T-cell (primary cell): ENCODE measurements at regions not wholly inside any gene's neighbourhood (a gene's known extent, or its start where the extent isn't known, plus 50 kb on each side); places are given as distances from the start of the nearest gene placed in this dataset.

Experiments
- ATAC-seq, 4 experiments: fragments of 200-7000 bp in 3 of 4; fragments of 150-1000 bp in 1 of 4; cut with Tn5 transposase; replicated peaks in 1 of 4; 1 replicate in 3 of 4; 2 replicates in 1 of 4; pipeline ENCODE4 v1.10.0; 2021; ENCODE audit warnings: moderate library complexity in 3 of 4, mild to moderate bottlenecking in 2 of 4, moderate number of reproducible peaks in 1 of 4
- CTCF ChIA-PET, 2 donors: fragments of 300-600 bp; sonication (Branson Sonifier 250); formaldehyde crosslinking; loops; one replicate each; lab custom pipeline; 2022; ENCODE audit warnings: antibody characterized with exemption in 2 of 2; lab: Charles Lee
- POLR2A ChIA-PET, 2 donors: fragments of 300-600 bp; sonication (Branson Sonifier 250); formaldehyde crosslinking; loops; one replicate each; lab custom pipeline; 2022; ENCODE audit warnings: antibody characterized with exemption in 2 of 2; lab: Charles Lee
- DNase-seq, 35 experiments: peaks; one replicate each; pipeline versions ENCODE4 v3.0.0 to v3.0.0-alpha.2; 2013 to 2023
- H3K27ac ChIP-seq: one replicate; pipeline ENCODE4 v1.5.1; 2013; ENCODE audit warnings: low read length
- H3K27me3 ChIP-seq, 2 experiments: replicated peaks in 1 of 2; 1 replicate in 1 of 2; 2 replicates in 1 of 2; pipeline versions ENCODE4 v1.6.1 to v1.7.0; 2013; ENCODE audit warnings: low read length in 1 of 2, mixed read lengths in 1 of 2; ENCODE audit not compliant: control insufficient read depth in 2 of 2, insufficient read depth in 2 of 2; ENCODE audit errors: extremely low read depth in 1 of 2
- H3K36me3 ChIP-seq, 2 donors: 1 replicate in 1 of 2; 2 replicates in 1 of 2; pipeline versions ENCODE4 v1.6.1 to v1.7.0; 2013; ENCODE audit warnings: low read length in 1 of 2; ENCODE audit not compliant: control insufficient read depth in 2 of 2, insufficient read depth in 1 of 2; ENCODE audit errors: extremely low read depth in 1 of 2
- H3K4me1 ChIP-seq, 2 experiments: 1 replicate in 1 of 2; 2 replicates in 1 of 2; pipeline versions ENCODE4 v1.6.1 to v1.7.0; 2013; ENCODE audit warnings: low read length in 2 of 2, mixed read lengths in 1 of 2; ENCODE audit not compliant: insufficient read depth in 2 of 2, control insufficient read depth in 1 of 2; ENCODE audit errors: extremely low read depth in 1 of 2
- H3K4me3 ChIP-seq, 2 donors: 1 replicate in 1 of 2; 2 replicates in 1 of 2; pipeline versions ENCODE4 v1.5.1 to v1.7.0; 2013; ENCODE audit warnings: mild to moderate bottlenecking in 2 of 2, low read length in 1 of 2, moderate library complexity in 1 of 2; ENCODE audit not compliant: control insufficient read depth in 1 of 2; ENCODE audit errors: extremely low read depth in 1 of 2
- H3K9me3 ChIP-seq: 2 replicates; pipeline ENCODE4 v1.7.0; 2013
- H3K27ac Mint-ChIP-seq, 2 donors: one replicate each; pipeline ENCODE4 v1.8.0; 2020 to 2021; ENCODE audit warnings: mild to moderate bottlenecking in 2 of 2, mixed read lengths in 2 of 2
- H3K27me3 Mint-ChIP-seq, 2 donors: one replicate each; pipeline ENCODE4 v1.8.0; 2021 to 2022; ENCODE audit warnings: mixed read lengths in 2 of 2
- H3K36me3 Mint-ChIP-seq: one replicate; pipeline ENCODE4 v1.8.0; 2021; ENCODE audit warnings: mixed read lengths
- H3K4me1 Mint-ChIP-seq, 3 donors: one replicate each; pipeline ENCODE4 v1.8.0; 2020 to 2022; ENCODE audit warnings: mixed read lengths in 3 of 3, mild to moderate bottlenecking in 1 of 3
- H3K4me3 Mint-ChIP-seq, 3 donors: one replicate each; pipeline ENCODE4 v1.8.0; 2020 to 2022; ENCODE audit warnings: mild to moderate bottlenecking in 3 of 3, mixed read lengths in 3 of 3, moderate library complexity in 3 of 3
- H3K9me3 Mint-ChIP-seq, 3 donors: one replicate each; pipeline ENCODE4 v1.8.0; 2020 to 2022; ENCODE audit warnings: mixed read lengths in 3 of 3
- WGBS: methylation state at CpG from one replicate; pipeline ENCODE4 v1.1.5; 2013; ENCODE audit warnings: missing lambda C conversion rate; ENCODE audit not compliant: insufficient coverage; 5-methylcytosine and 5-hydroxymethylcytosine counted together

- Histone ChIP-seq H3K27me3 (no peaks in the 10 kb centered on the region), H3K36me3 (no peaks in the 10 kb centered on the region), H3K4me1 (no peaks in the 10 kb centered on the region), H3K27ac (no peak overlapping the region), H3K9me3 (no peaks in the 10 kb centered on the region), H3K4me3 (no peak overlapping the region)
- Mint-ChIP-seq H3K27me3 (no peaks in the 10 kb centered on the region), H3K9me3 (peaks cover 6 to 17% (median 17%) of the 10 kb centered on the region in 3 donors), H3K36me3 (no peaks in the 10 kb centered on the region), H3K27ac (no peak overlapping the region), H3K4me1 (no peaks in the 10 kb centered on the region), H3K4me3 (no peak overlapping the region)
- no CpG with 5 or more reads among the region's 2 CpGs for WGBS
- CTCF ChIA-PET: no interaction called here
- DNase-seq: no peak
- no peak for ATAC-seq
- POLR2A ChIA-PET: no interaction called here
These were observed 393.8 kb downstream of the ZNF385D start for GRCh38 chr3:21357241-21357640.

DNA sequence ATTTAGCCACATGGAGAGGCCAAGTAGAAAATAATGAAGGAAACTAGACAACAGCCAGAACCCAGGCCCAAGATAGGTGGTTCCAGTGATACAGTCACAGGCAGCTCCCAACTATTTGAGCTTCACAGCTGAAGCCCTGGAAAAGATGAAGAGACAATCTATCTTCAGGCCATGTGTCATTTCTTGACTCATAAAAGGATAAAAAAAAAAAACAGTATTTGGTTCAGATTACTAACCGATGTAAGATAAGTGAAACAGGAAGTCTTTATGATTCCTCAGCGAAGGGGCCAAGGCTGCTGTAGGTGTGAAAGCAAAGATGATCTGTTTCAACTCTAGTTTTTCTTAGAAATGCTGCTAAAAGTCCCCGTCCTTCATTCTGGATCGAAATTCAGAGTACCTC lies 394.6 kb downstream of the ZNF385D start:
- no peaks in the 10 kb centered on the region for H3K36me3 Mint-ChIP-seq

DNA sequence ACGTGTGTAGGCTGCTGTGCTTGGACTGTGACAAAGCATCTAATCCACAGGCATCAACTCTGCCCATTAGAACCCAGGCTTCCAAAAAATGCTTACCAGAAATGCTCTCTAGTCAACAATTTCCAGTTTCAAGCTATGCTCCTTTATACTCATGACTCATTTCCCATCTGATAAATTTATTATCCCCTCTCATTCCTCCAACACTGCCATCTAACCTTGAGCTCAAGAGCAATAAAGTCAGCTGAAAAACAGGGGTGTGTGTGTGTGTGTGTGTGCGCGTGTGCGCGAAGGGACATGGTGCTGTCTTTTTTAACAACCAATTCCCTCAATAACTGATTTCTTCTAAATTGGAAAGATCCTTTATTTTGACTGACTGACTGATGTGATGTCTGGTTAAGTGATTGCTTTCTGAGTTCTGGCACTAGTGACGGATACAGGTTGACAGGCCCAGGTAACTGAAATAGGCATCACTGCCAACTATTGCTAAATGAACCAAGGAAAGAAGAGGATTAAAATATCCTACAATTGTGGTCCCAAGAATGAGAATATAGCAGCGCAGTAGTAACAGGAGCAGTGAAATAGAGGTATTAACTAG lies 405.5 kb downstream of the ZNF385D start:
- ATAC-seq (no peak), DNase-seq (no peak)
- Histone ChIP-seq H3K9me3 (peaks cover 5% of the 10 kb centered on the region), H3K4me3 (no peak overlapping the region), H3K27ac (no peak overlapping the region), H3K4me1 (no peaks in the 10 kb centered on the region), H3K36me3 (no peaks in the 10 kb centered on the region), H3K27me3 (no peaks in the 10 kb centered on the region)
- H3K4me3 Mint-ChIP-seq: no peak overlapping the region
- no peak overlapping the region for H3K27ac Mint-ChIP-seq
- H3K4me1 Mint-ChIP-seq: no peaks in the 10 kb centered on the region
- no peaks in the 10 kb centered on the region for H3K27me3 Mint-ChIP-seq
- H3K36me3 Mint-ChIP-seq: no peaks in the 10 kb centered on the region
- CTCF ChIA-PET: no interaction called here
- H3K9me3 Mint-ChIP-seq: peaks cover 0 to 10% (median 8%) of the 10 kb centered on the region in 3 donors
- WGBS: no CpG with 5 or more reads among the region's 7 CpGs
- POLR2A ChIA-PET: no interaction called here

More for the DNA sequence above, 394.6 kb downstream of the ZNF385D start:
- Mint-ChIP-seq H3K4me3 (no peak overlapping the region), H3K9me3 (peaks cover 0 to 15% (median 13%) of the 10 kb centered on the region in 3 donors), H3K27ac (no peak overlapping the region), H3K27me3 (no peaks in the 10 kb centered on the region), H3K4me1 (no peaks in the 10 kb centered on the region)
- no peaks in the 10 kb centered on the region for H3K4me1 ChIP-seq
- no peaks in the 10 kb centered on the region for H3K27me3 ChIP-seq
- H3K4me3 ChIP-seq: no peak overlapping the region
- DNase-seq (no peak), ATAC-seq (no peak)
- H3K36me3 ChIP-seq: no peaks in the 10 kb centered on the region
- H3K27ac ChIP-seq: no peak overlapping the region
- 67% methylated on average over 1 of the region's 4 CpGs for WGBS
- ChIA-PET POLR2A (no interaction called here), CTCF (no interaction called here)
- H3K9me3 ChIP-seq: no peaks in the 10 kb centered on the region

- Mint-ChIP-seq H3K4me3 (no peak overlapping the region), H3K27me3 (no peaks in the 10 kb centered on the region), H3K27ac (no peak overlapping the region), H3K9me3 (peaks cover 7 to 16% (median 9%) of the 10 kb centered on the region in 3 donors), H3K36me3 (no peaks in the 10 kb centered on the region), H3K4me1 (peaks cover 0 to 11% (median 3%) of the 10 kb centered on the region in 3 donors)
- WGBS: no CpG with 5 or more reads among the region's 1 CpG
- ChIA-PET POLR2A (no interaction called here), CTCF (no interaction called here)
- ATAC-seq: no peak
- peaks cover 2% of the 10 kb centered on the region for H3K9me3 ChIP-seq
- no peak overlapping the region for H3K4me3 ChIP-seq
- no peaks in the 10 kb centered on the region for H3K36me3 ChIP-seq
- H3K27me3 ChIP-seq: no peaks in the 10 kb centered on the region
- no peaks in the 10 kb centered on the region for H3K4me1 ChIP-seq
- no peak for DNase-seq
- H3K27ac ChIP-seq: no peak overlapping the region
These were observed 419.2 kb downstream of the ZNF385D start for GRCh38 chr3:21331857-21332256.

DNA sequence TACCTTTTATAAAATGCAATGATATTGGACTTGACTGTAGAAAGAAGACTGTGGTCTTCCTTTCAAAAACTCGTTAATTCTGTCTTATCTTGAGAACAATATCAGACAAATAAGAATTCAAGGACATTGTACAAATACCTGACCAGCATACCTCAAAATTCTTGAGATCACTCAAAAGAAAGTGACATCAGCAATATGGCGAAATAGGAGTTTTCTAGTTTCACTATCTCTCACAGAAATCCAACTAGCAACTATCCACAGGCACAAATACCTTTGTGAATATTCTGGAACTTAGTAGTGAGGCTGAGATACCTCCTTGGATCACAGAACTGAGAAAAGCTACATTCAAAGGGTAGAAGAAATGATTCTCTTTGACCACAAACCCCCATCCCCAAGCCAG lies 419.7 kb downstream of the ZNF385D start:
- Mint-ChIP-seq H3K9me3 (peaks cover 5 to 13% (median 9%) of the 10 kb centered on the region in 3 donors), H3K27ac (no peak overlapping the region), H3K27me3 (no peaks in the 10 kb centered on the region), H3K4me1 (peaks cover 0 to 11% (median 3%) of the 10 kb centered on the region in 3 donors), H3K4me3 (no peak overlapping the region), H3K36me3 (no peaks in the 10 kb centered on the region)
- H3K4me3 ChIP-seq: no peak overlapping the region
- no CpG with 5 or more reads among the region's 2 CpGs for WGBS
- DNase-seq (no peak), ATAC-seq (no peak)
- ChIA-PET POLR2A (no interaction called here), CTCF (interaction anchor here in 1 of 2 donors (0.7 kb wide), 1 partner anchor 11 kb away, joined by 3 read pairs; no protein-coding TSS in a partner anchor)
- no peaks in the 10 kb centered on the region for H3K9me3 ChIP-seq
- no peaks in the 10 kb centered on the region for H3K36me3 ChIP-seq
- no peaks in the 10 kb centered on the region for H3K4me1 ChIP-seq
- H3K27me3 ChIP-seq: no peaks in the 10 kb centered on the region
- H3K27ac ChIP-seq: no peak overlapping the region

DNA sequence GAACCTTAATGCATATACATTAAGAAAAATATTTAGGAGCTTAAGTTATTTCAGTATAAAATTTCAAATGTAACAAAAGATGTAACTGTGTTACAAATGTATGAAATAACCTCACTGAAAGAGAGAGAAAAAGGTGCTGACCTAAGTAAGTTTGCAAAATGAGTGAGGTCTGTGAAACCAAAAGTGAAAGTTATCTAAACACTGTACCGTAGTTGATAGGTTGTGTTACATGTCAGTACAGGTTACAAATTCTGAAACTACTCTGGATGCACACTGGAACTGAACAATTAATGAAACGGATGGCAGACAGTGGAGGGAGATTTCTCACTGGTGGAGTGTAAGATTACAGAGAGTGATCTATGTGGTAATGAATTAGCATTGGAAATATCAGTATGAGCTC lies 420.7 kb downstream of the ZNF385D start:
- ATAC-seq: no peak
- no peak overlapping the region for H3K27ac Mint-ChIP-seq
- CTCF ChIA-PET: no interaction called here

More for the DNA sequence above, 420.7 kb downstream of the ZNF385D start:
- Mint-ChIP-seq H3K4me1 (peaks cover 0 to 11% (median 3%) of the 10 kb centered on the region in 3 donors), H3K9me3 (peaks cover 3 to 16% (median 5%) of the 10 kb centered on the region in 3 donors), H3K27me3 (no peaks in the 10 kb centered on the region), H3K4me3 (peak overlapping the region in 2 of 3 donors; percentile 0 to 72), H3K36me3 (no peaks in the 10 kb centered on the region)
- DNase-seq: no peak
- Histone ChIP-seq H3K27me3 (no peaks in the 10 kb centered on the region), H3K4me1 (no peaks in the 10 kb centered on the region), H3K27ac (no peak overlapping the region), H3K4me3 (no peak overlapping the region), H3K9me3 (no peaks in the 10 kb centered on the region), H3K36me3 (no peaks in the 10 kb centered on the region)
- POLR2A ChIA-PET: interaction anchor here in 1 of 2 donors (0.6 kb wide), 1 partner anchor 15 kb away, joined by 4 read pairs; no protein-coding TSS in a partner anchor
- whole genome bisulfite sequencing: 0% methylated on average over 2 of the region's 2 CpGs
